NCI-H345 treated with DMSO at 0.1 percent for 48 hours (cell line): ENCODE measurements at regions not wholly inside any gene's neighbourhood (a gene's known extent, or its start where the extent isn't known, plus 50 kb on each side); places are given as distances from the start of the nearest gene placed in this dataset.

Source experiments
- DNase-seq: peaks from one replicate; lab custom pipeline; 2025; ENCODE audit not compliant: unreplicated experiment; lab: John Stamatoyannopoulos, UW

DNA sequence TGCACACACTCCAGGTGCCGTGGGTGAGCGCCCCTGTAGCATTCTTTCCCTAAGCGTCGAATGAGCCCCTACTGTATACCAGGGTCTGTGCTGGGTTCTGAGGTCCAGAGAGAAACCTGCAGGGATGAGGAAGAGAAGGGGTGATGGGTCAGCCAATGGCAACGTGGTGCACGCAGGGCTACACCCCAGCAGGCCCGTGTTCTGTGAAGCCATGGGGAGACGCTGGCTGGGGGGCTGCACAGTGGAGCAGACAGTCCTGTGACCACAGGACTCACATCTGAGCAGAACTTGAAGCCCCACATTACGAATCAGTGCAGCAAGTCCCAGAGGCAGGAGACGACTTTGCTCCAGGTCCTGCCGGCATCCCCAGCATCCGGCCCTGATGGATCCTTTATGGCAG lies 1481.4 kb downstream of the BRD1 start:
- no peak for DNase-seq

DNA sequence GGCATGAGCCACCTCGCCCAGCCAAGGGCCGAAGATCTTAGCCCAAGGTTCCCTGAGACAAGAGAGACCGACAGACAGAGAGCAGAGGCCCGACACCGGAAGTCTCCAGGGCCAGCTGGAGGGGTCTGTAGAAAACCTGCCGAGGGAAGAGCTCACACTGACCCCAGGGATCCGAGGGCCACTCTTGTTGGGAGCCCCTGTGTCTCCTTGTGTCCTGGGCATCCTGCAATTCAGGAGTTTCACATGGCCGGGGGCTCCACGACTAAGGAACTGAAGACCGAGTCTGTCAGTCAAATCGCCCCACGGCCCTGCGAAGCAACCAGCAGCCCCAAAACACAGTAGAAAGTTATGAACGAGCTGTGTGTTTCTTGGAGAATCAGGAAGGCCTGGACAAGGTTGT lies 1482.0 kb downstream of the BRD1 start:
- DNase-seq: no peak

DNA sequence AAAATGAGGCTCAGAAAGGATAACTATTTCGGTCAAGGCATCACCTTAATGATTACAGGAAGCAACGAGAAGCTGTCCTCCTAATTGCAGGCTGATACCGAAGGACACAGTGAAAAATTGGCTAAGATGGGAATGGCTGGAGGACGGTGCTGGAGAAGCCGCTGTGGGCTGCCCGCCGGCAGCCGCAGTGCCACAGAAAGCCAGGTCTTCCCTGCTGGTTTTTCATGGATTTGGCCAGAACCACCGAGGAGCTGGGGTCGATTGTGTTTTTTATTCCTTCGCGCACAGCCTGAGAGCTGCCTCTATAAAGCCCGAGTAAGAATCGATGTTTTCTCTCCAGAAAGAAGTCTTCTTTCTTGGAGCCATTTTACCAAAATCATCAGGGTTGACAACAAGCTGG lies 1484.2 kb downstream of the BRD1 start:
- DNase-seq: no peak

DNA sequence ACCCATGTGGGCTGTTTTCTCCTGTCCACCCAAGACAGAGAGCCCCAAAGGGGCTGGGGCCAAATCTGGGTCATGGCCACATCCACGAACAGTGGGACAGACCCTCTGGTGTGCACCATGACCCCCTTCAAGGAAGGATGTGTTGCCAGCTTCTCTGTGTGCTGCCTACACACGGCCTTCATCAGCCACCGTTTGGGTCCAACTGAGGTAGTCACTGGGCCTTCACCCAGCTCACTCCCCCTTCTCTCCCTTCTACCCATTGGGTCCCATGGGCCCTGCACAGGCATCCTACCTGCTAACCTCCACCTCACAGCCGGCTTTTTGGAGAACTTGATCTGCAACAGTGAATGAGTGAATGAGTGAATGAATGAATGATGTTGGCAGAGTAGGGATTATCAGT lies 1484.9 kb downstream of the BRD1 start:
- DNase-seq: no peak

DNA sequence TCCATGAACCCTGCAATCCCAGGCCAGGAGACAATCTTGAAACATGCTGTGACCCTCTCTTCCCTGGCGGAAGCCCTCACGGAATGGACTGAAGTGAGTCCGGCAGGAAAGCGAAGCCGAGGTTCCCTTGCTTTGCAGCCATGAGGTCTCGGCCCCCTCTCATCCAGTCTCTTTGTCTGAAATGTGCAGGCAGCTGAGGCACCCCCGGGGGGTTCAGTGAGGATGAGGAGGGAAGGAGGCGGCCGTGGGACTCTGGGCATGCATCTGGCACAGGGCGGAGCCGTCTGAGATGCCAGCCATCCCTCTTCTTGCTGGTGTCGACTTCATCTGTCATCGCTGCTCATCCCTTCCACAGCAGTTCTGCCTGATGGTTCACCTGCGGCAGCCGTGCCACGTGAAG lies 1485.7 kb downstream of the BRD1 start:
- no peak for DNase-seq

DNA sequence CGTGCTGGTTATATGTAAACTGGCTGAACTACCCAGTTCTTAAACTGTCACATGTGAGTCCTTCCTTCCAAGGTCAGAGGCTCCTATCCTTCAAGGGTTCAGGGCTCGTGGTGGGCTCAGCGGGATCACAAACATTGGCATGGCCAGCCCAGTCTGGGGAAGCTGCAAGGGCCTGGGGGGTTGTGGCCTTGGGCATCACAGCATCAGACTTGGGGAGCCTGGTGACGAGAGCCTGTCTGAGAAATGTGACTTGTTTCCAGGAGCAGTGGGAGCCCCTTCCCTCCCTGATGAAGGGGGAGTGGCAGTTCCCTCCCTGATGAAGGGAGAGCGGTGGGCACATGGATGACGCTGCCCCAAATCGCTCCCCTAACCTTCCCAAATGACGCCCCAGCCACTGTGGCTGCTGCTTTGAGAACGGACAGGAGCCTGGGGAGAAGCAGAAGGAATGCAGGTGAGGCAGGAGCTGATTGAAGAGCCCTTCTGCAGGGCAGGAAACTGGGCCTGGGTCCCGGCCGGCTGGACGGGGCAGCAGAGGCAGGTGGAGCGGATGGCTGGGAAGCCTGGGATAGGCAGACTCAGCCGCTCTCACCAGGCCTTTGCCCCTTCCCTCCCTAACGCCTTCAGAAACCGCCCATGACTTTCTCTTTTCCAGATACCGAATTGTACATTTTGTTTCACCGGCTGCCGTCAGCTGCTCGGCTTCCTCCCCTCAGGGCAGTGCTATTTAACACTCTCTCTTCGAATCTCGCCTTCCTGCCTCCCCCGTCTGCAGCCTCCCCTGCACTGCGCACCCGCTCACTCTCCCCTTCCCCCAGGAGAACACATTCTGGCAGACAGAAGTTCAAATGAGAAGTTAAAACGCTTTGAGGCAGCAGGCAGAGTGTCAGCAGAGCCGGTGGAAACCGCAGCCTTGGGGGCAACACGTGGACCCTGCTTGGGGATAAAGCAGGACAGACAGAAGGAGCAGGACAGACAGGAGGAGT lies 1486.7 kb downstream of the BRD1 start:
- DNase-seq: no peak

DNA sequence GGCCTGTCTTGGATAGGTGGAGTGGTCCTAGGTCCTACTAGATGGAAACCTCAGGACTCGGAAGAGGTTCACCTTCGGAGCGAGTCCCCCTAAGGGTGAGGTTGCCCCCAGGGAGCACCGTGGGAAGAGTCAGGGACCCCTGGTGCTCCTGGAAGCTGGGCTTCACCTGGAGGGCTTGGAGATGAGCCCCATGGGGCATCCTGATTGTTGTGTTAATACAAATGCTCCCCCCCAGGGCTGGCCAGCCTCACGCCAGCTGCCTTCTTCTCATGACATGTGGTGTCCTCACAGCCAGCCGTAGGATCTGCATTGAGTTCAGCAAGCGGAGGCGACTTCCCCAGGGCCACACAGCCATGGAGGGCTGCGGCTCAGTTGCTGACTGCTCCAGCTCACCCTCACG lies 1487.5 kb downstream of the BRD1 start:
- DNase-seq: no peak

DNA sequence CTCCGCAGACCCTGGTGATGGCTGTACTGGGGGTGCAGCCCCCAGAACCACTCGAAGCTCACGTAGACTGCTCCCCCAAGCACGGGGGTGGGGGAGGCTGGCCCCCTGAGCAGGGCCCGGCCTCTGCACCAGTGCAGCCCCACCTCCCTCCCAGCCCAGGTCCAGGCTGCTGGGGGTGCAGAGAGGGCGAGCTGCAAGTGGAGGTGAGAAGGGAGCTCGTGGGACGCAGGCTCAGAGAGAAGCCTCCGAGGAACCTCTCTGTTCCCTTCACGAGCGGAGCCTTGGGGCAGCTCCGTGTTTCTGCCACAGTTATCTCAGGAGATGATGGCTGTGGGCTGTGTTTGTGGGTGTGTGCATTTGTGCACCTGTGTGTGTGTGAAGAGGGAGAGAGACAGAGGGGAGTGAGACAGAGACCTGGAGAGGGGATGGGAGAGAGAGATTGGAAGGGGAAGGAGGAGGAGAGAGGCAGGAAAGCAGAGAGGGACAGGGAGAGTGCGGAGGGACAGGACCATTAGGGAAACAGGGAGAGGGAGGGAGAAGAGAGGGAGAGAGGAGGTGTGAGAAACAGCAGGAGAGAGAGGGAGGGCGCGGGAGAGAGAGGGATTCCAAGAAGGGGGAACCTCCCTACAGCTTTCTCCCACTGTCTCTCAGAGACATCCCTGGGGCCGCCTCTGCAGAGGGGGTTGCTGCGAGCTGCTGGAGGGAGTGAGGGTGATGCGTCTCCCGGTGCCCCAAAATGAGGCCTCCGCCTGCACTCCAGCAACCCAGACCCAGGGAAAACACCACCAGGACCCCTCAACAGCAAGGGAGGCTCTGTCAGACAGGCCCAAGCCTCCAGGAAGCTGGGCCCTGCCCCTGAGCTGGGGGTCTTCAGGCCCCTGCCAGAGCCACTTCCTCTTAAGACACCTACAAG lies 1488.6 kb downstream of the BRD1 start:
- no peak for DNase-seq

DNA sequence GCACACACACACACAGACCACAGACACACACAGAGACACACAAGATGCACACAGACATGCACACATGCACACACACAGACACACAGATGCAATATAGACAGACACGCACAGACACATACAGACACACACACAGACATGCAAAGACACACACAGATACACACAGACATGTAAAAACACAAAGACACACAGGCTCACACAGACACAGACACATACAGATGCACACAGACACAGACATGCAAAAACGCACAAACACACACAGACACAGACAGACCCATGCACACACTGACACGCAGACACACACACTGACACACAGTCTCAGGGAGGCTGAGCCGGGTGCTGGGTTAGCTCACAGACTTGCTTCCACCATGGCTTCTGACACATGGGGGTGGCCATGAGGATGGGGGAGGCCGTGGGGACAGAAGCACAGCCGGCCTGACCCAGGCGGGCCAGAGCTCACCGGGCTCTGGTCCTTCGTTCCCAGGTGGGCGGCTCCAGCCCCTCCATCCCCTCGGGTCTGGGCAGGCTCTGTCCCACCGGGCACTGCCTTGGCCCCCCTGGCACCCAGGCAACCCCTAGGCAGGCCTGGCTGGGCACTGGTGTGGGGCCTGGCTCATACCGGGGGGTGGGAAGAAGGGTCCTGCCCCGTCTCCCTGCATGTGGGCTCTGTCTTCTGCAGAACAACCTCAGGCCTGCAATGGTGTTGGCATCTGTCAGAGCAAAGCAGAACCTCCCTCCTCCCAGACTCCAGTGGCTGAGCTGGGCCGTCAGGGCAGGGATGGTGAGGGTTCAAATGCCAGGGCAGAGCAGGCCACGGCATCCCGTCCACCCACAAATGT lies 1489.5 kb downstream of the BRD1 start:
- no peak for DNase-seq

DNA sequence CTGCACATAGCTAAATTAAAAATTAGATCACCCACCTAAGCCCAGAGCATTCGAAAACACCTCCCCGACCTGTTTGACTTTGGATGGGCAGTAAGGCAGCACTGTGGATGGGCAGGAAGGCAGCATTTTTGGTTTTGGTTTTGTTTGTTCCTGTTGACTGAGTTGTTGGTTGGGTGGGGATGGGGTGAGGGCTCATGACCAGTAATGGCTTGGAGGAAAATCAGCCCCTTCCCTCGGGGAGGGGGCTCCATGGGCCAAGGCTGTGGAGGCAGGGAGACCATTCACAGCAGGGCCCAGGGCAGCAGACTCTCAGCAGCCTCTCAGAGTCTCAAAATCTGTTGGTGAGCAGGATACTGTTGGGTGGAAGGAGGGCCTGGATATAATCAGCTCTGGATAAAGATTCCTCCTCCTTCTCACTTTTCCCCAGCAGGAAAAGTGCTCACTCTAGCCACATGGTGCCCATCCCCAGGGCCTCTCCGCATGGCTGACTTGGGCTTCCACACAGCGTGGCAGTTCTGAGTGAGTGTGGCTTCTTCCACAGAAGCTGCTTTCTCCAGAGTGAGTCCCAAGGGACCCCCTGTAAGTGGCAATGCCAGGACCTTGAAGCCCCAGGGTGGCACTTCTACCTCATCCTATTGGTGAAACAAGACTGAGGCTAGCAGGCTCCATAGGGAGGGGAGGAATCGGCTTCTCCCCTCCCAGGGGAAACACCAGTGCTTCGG lies 1491.2 kb downstream of the BRD1 start:
- DNase-seq: no peak

DNA sequence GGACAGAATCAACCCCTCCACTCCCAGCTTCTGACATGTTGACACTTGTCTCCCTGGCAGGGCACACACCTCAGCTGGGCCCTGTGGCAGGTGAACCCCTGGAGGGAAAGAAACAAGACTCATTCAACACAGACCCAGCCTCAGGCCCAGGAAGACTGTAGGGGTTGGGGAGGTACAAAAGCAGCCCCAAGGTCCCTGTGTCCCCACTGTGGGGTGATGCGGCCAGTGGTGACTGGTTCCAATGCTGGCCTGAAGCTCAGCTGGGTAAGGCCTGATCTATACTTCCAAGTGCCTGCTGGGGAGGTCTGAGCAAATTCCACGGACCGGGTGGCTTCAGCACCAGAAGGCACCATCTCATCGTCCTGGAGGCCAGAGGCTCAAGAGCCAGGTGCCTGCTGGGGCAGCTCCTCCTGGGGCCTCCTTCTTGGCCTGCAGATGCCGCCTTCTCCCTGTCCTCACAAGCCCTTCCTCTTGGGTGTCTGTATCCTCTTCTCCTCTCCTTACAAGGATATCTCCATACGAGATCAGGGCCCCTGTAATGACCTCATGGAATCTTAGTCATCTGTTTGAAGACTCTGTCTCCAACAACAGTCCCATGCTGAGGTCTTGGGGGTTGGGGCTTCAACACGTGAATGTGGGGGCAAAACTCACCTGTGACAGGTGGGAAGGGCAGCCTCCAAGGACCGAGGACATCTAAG lies 1492.1 kb downstream of the BRD1 start:
- no peak for DNase-seq

DNA sequence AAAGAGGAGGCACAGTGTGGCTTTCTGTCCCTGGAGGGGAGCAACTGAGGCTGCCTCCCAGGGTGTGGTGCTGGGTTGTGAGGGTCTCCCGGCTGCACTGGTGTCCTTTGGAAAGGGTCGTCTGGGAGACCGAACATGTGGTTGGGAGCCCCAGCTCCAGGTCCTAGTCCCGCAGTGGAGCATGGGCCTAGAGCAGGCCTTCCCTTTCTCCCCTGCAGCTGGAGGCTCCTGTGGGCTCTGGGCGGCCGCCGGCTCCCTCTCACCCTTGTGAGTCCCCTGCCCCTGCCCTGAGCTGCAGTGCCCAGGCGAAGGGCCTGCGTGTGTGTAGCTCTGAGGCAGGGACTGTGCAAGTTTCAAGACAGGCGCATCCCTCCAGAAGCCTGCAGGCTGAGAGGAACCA lies 1492.7 kb downstream of the BRD1 start:
- DNase-seq: no peak

DNA sequence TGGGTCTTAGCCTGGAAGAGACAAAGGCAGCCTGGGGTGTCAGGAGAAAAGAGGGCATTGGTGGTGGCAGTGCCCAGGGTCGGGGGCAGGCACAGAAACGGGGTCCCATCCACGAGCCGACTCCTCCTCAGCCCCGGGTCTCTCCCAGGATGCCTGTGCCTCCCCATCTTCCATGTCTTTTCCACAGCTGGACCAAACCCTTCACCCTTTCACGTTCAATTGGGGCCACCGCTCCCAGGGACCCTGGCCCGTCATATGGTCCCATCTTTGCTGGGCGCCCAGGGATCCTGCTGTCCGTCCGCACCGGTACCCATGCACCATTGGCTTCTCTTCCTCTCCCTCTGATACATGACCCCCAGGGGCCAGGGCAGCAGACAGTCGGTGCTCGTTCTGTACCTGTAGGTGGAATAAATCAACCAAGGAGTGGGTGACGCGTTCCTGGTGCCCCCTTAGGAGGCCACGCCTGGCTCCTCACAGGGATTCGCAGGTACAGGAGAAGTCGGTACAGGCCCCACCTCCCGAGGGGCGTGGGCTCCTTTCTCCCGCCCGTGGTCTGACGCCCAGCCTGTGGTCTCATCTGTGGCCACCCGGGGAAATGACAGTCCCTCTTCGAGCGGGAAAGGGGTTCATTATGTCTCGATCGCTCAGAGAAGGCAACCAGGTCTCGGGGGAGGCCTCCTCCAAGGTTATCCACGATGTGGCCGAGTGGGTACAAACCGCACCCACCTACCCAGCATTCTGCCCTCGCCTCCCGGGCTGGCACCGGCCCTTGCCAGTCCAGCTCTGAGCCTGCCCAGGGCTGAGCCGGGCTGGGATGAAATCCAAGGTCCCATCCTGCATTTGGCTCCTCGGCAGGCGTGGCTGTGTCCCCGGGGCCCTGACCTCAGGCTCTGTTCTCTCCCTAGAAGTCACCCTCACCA lies 1493.6 kb downstream of the BRD1 start:
- no peak for DNase-seq

DNA sequence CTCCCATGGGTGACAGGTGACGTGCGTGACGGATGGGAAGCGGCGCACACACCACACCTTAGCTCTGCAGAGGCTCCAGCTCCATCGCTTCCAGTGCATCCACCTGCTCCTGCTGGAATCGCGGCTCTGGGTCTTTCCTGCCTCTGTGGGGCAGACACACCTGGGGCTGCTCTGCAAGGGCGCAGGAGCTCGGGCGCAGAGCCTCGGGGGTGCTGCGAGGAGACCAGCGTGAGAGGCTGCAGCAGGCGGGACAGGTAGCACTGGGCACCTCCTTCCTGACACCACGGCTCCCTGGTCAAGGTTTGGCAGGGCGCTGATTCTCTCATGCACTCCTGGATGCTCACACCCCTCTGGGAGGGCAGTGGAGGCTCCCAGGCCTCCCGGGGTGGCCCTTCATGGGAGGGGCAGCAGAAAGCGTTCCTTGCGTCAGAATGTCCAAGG lies 1494.3 kb downstream of the BRD1 start:
- no peak for DNase-seq

DNA sequence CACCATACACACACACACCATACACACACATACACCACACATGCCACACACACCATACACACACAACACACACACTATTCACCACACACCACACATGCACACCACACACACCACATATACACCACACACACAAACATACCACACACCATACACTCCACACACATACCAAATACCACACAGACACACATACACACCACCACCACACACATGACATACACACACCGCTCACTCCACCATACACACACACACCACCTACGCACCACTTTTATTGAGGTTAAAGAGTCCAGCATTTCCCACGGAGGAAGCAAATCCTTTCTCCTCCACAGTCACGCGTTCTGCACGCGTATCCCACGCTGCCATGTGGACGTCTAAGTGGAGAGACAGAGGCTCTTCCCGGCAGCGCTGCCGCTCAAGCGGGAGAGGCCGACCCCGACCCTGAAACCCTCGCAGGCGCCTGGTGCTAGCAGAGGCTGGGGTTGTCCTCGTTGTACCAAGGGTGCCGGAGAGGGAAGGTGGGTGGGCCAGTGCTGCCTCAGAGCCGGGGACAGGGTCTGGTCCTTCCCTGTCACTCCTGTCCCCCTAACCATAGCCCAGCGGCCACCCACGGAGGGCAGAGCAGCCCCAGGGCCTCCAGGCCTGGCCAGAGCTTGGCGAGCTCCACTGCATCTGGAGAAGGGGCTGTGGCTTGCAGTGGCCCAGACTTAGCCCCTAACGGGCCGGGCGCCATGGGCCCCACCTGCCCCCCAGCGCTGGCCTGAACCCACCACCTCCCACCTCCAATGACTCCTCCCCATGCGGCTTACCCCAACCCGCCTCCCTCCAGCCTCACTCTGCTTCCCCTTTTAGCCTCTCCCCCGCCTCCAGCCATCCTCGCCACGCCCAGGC lies 1495.0 kb downstream of the BRD1 start:
- DNase-seq: no peak

DNA sequence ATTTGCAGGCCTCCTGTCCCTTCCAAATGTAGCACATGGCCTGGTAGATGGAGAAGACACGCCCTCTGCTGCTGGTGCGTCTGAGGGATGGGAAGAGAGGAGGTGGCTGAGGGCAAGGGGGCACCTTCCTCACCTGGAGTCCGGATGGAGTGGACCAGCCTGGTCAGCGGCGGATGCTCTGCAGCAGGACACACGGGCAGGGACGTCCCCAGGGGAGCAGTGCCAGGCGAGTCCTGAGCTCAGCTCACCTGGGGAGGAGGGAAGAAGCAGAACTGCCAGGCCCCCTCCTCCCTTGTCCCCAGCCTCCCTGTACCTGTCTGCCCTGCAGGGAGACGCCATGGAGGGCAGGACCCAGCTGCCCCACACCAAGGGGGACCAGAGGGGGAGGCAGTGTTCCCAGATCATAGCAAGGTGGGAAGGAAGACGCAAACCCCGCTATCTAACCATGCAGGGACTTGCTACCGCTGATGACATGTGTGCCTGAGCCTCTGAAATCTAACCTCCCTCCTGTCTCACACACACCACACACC lies 1495.9 kb downstream of the BRD1 start:
- no peak for DNase-seq

DNA sequence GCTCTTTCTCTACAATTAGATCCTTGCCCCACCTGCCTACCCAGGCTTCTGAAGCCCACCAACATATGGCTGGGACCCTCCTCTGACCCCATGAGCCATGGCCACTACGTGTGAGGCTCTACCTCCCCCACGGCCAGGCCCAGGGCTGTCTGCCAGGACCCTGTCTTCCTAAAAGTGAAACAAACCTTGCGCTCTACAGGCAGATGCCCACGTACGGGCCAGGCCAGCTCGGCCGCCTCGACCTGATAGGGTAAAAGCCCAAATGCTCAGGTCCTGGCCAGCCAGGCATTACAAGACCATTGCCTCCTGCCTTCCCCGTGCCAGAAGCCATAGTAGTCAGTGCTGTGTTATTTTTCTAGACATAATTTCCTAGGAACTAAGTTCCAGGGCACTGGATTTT lies 1496.4 kb downstream of the BRD1 start:
- DNase-seq: no peak
